HepG2 (cell line): ENCODE measurements at regions not wholly inside any gene's neighbourhood (a gene's known extent, or its start where the extent isn't known, plus 50 kb on each side); places are given as distances from the start of the nearest gene placed in this dataset.

Experiments
- ATAC-seq: fragments of 200-7000 bp; cut with Tn5 transposase; 3 replicates; pipeline ENCODE4 v1.9.1; 2020; ENCODE audit warnings: mild to moderate bottlenecking, moderate library complexity
- BruUV-seq: library from RNA; stranded (reverse); fragments of 400-500 nt; replicated peaks from 2 replicates; lab custom pipeline; 2021; lab: Mats Ljungman, UMichigan
- CTCF ChIA-PET: fragments of 300-600 bp; formaldehyde crosslinking; extraction: SDS; loops from one replicate; lab custom pipeline; 2021; ENCODE audit warnings: low total read pairs, inconsistent platforms, low intra/inter-chr PET ratio; lab: Yijun Ruan, JAX
- POLR2A ChIA-PET: fragments of 350-600 bp; sonication (Branson Sonifier 250); formaldehyde crosslinking; loops from one replicate; lab custom pipeline; 2020; ENCODE audit warnings: antibody characterized with exemption, inconsistent platforms; lab: Yijun Ruan, JAX
- DNase-seq: peaks from one replicate; pipeline ENCODE4 v3.0.0-alpha.2; 2015; ENCODE audit warnings: low spot score
- FAIRE-seq: peaks from 3 replicates; lab custom pipeline; 2011; peaks lifted over from hg19 to GRCh38; lab: Jason Lieb, UNC
- H2AFZ ChIP-seq: one replicate; pipeline ENCODE4 v1.6.1; 2011; ENCODE audit warnings: low read length, inconsistent platforms
- H3K27ac ChIP-seq: fragments of 300-600 bp; 3 replicates; pipeline ENCODE4 v1.8.0; 2011; ENCODE audit warnings: mixed run types, mild to moderate bottlenecking, mixed read lengths, low read length, inconsistent platforms; ENCODE audit not compliant: insufficient read depth; ENCODE audit errors: extremely low read length
- H3K27me3 ChIP-seq, 2 experiments: fragments of 200-600 bp in 1 of 2; 2 replicates in 1 of 2; 3 replicates in 1 of 2; pipeline versions ENCODE4 v1.6.0 to v1.8.0; 2011; ENCODE audit warnings: low read length in 2 of 2, mild to moderate bottlenecking in 2 of 2, moderate library complexity in 2 of 2, inconsistent platforms in 1 of 2; ENCODE audit not compliant: insufficient read depth in 2 of 2, control insufficient read depth in 1 of 2
- H3K36me3 ChIP-seq, 2 experiments: fragments of 200-600 bp in 1 of 2; replicated peaks in 1 of 2; 2 replicates in 1 of 2; 3 replicates in 1 of 2; pipeline versions ENCODE4 v1.5.1 to v1.8.0; 2011; ENCODE audit warnings: low read length in 2 of 2, inconsistent platforms in 1 of 2; ENCODE audit not compliant: insufficient read depth in 2 of 2, control insufficient read depth in 1 of 2
- H3K4me1 ChIP-seq: 2 replicates; pipeline ENCODE4 v1.5.1; 2012; ENCODE audit warnings: low read length, inconsistent platforms; ENCODE audit not compliant: insufficient read depth
- H3K4me2 ChIP-seq: 2 replicates; pipeline ENCODE4 v1.6.0; 2011; ENCODE audit warnings: low read depth, low read length, inconsistent platforms
- H3K4me3 ChIP-seq, 3 experiments: fragments of 200-600 bp in 1 of 3; sonication (generic), shearing (Covaris generic) in 1 of 3; replicated peaks in 1 of 3; 2 replicates each; pipeline ENCODE4 v1.5.1; 2011 to 2016; ENCODE audit warnings: low read length in 3 of 3, inconsistent platforms in 2 of 3, low read depth in 2 of 3, mild to moderate bottlenecking in 2 of 3, control low read depth in 1 of 3, mixed read lengths in 1 of 3; ENCODE audit not compliant: insufficient read depth in 1 of 3
- H3K79me2 ChIP-seq: one replicate; pipeline ENCODE4 v1.6.1; 2011; ENCODE audit warnings: low read length, inconsistent platforms; ENCODE audit not compliant: insufficient read depth
- H3K9ac ChIP-seq: 2 replicates; pipeline ENCODE4 v1.6.0; 2011; ENCODE audit warnings: mild to moderate bottlenecking, low read depth, low read length, inconsistent platforms; ENCODE audit not compliant: insufficient read depth
- H3K9me3 ChIP-seq: 2 replicates; pipeline ENCODE4 v1.5.1; 2012; ENCODE audit warnings: mild to moderate bottlenecking, low read length
- H4K20me1 ChIP-seq: 2 replicates; pipeline ENCODE4 v1.6.0; 2011; ENCODE audit warnings: inconsistent platforms, mild to moderate bottlenecking, low read length, moderate library complexity; ENCODE audit not compliant: insufficient read depth
- EED ChIP-seq: sonication (generic); formaldehyde crosslinking; IDR thresholded peaks from 2 replicates; pipeline ENCODE4 v1.5.0; 2020; ENCODE audit warnings: mild to moderate bottlenecking, missing genetic modification reagents
- FOXP4 ChIP-seq: sonication (generic); formaldehyde crosslinking; IDR thresholded peaks from 2 replicates; pipeline ENCODE4 v1.4.0; 2020; ENCODE audit warnings: missing genetic modification reagents
- MAFF ChIP-seq: IDR thresholded peaks from 2 replicates; pipeline ENCODE4 v1.6.1; 2011; ENCODE audit warnings: low read depth, low read length, improper control_type of control experiment
- MAFK ChIP-seq, 2 experiments: IDR thresholded peaks in 1 of 2; conservative IDR thresholded peaks in 1 of 2; 2 replicates each; pipeline ENCODE4 v1.6.1; 2011; ENCODE audit warnings: improper control_type of control experiment in 2 of 2, low read length in 2 of 2
- ZBTB38 ChIP-seq: sonication (generic); formaldehyde crosslinking; IDR thresholded peaks from 2 replicates; pipeline ENCODE4 v1.5.1; 2020; ENCODE audit warnings: mild to moderate bottlenecking, missing genetic modification reagents
- ZHX2 ChIP-seq, 2 experiments: sonication (generic) in 1 of 2; formaldehyde crosslinking in 1 of 2; IDR thresholded peaks; 2 replicates each; pipeline versions ENCODE4 v1.6.1 to v1.9.0; 2014 to 2022; ENCODE audit warnings: antibody characterized with exemption in 1 of 2, borderline replicate concordance in 1 of 2, inconsistent platforms in 1 of 2, low read depth in 1 of 2, missing genetic modification reagents in 1 of 2
- ZNF230 ChIP-seq: sonication (generic); formaldehyde crosslinking; IDR thresholded peaks from 2 replicates; pipeline ENCODE4 v1.4.0; 2020; ENCODE audit warnings: mild to moderate bottlenecking, missing genetic modification reagents
- ZNF343 ChIP-seq: sonication (generic); formaldehyde crosslinking; IDR thresholded peaks from 2 replicates; pipeline ENCODE4 v1.4.0; 2020; ENCODE audit warnings: mild to moderate bottlenecking, missing genetic modification reagents
- WGBS: methylation state at CpG from one replicate; pipeline ENCODE4 v1.1.6; 2017; ENCODE audit warnings: low lambda C conversion rate; 5-methylcytosine and 5-hydroxymethylcytosine counted together
- in situ Hi-C: cut with HindIII; loops from 2 replicates; pipeline ENCODE4 v1.10.0; 2017; ENCODE audit warnings: low pct_unique_long_range_greater_than_20kb; ENCODE audit not compliant: extremely low pct_ligation_motif_present
- intact Hi-C: fragments of 100-400 bp; cut with micrococcal nuclease; formaldehyde crosslinking; loops from one replicate; pipeline ENCODE4 v1.10.0; 2022; ENCODE audit not compliant: unreplicated experiment
- TF ChIP-seq, protein P1 (sequence below): IDR thresholded peaks from 2 replicates; pipeline ENCODE4 v1.6.1; 2012; ENCODE audit warnings: low read length, improper control_type of control experiment
- TF ChIP-seq, protein P2 (sequence below): sonication (generic); formaldehyde crosslinking; IDR thresholded peaks from 2 replicates; pipeline ENCODE4 v1.4.0; 2020; ENCODE audit warnings: mild to moderate bottlenecking, missing genetic modification reagents, borderline replicate concordance

GRCh38 chr4:28947374-28947773 is 1772.8 kb upstream of the PCDH7 start:
- Histone ChIP-seq H3K36me3 (no peaks in the 10 kb centered on the region), H3K9ac (no peak overlapping the region), H2AFZ (no peak overlapping the region), H3K4me1 (no peaks in the 10 kb centered on the region), H3K79me2 (no peaks in the 10 kb centered on the region), H3K27ac (no peak overlapping the region), H3K4me2 (no peak overlapping the region), H4K20me1 (no peaks in the 10 kb centered on the region), H3K27me3 (no peaks in the 10 kb centered on the region), H3K4me3 (no peak overlapping the region), H3K9me3 (peaks cover 48% of the 10 kb centered on the region)
- FAIRE-seq (no peak), DNase-seq (no peak), ATAC-seq (no peak)
- in situ Hi-C loops, result no loop called here
- ChIA-PET CTCF (no interaction called here), POLR2A (no interaction called here)
- no TSS peak for BruUV-seq
- intact Hi-C loops, result no loop called here
- WGBS, result 0% methylated on average over 1 of the region's 1 CpG
- TF ChIP-seq MAFF (peak; percentile 60; the same call in 1 of the 2 replicates), FOXP4 (CRISPR knock-in tag) (no peak), ZHX2 (IDR thresholded peaks at IDR 0.05; ENCODE audit: low read depth) (no peak), ZHX2 (CRISPR knock-in tag; IDR thresholded peaks at IDR 0.05; ENCODE audit: borderline replicate concordance) (no peak), ZNF343 (CRISPR knock-in tag) (no peak), ZNF230 (CRISPR knock-in tag) (no peak), ZBTB38 (no peak), MAFK (conservative IDR thresholded peaks at IDR 0.05 in 1 of 2, IDR thresholded peaks at IDR 0.05 in 1 of 2; ENCODE audit: low read length in 2 of 2) (peak; percentile 58 to 86), EED (CRISPR knock-in tag) (no peak)
- TF ChIP-seq, protein P1, sequence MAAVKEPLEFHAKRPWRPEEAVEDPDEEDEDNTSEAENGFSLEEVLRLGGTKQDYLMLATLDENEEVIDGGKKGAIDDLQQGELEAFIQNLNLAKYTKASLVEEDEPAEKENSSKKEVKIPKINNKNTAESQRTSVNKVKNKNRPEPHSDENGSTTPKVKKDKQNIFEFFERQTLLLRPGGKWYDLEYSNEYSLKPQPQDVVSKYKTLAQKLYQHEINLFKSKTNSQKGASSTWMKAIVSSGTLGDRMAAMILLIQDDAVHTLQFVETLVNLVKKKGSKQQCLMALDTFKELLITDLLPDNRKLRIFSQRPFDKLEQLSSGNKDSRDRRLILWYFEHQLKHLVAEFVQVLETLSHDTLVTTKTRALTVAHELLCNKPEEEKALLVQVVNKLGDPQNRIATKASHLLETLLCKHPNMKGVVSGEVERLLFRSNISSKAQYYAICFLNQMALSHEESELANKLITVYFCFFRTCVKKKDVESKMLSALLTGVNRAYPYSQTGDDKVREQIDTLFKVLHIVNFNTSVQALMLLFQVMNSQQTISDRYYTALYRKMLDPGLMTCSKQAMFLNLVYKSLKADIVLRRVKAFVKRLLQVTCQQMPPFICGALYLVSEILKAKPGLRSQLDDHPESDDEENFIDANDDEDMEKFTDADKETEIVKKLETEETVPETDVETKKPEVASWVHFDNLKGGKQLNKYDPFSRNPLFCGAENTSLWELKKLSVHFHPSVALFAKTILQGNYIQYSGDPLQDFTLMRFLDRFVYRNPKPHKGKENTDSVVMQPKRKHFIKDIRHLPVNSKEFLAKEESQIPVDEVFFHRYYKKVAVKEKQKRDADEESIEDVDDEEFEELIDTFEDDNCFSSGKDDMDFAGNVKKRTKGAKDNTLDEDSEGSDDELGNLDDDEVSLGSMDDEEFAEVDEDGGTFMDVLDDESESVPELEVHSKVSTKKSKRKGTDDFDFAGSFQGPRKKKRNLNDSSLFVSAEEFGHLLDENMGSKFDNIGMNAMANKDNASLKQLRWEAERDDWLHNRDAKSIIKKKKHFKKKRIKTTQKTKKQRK, result no peak
- TF ChIP-seq, protein P2, sequence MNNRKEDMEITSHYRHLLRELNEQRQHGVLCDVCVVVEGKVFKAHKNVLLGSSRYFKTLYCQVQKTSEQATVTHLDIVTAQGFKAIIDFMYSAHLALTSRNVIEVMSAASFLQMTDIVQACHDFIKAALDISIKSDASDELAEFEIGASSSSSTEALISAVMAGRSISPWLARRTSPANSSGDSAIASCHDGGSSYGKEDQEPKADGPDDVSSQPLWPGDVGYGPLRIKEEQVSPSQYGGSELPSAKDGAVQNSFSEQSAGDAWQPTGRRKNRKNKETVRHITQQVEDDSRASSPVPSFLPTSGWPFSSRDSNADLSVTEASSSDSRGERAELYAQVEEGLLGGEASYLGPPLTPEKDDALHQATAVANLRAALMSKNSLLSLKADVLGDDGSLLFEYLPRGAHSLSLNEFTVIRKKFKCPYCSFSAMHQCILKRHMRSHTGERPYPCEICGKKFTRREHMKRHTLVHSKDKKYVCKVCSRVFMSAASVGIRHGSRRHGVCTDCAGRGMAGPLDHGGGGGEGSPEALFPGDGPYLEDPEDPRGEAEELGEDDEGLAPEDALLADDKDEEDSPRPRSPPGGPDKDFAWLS (CRISPR knock-in tag), result no peak
